Keratinocyte (primary cell): ENCODE measurements at regions not wholly inside any gene's neighbourhood (a gene's known extent, or its start where the extent isn't known, plus 50 kb on each side); places are given as distances from the start of the nearest gene placed in this dataset.

ENCODE experiments used
- EZH2 ChIP-seq: IDR thresholded peaks from one replicate; pipeline ENCODE4 v1.6.1; 2012; ENCODE audit warnings: inconsistent platforms, mild to moderate bottlenecking, low read length, moderate library complexity
- TF ChIP-seq, protein P1 (sequence below), 3 experiments: IDR thresholded peaks in 1 of 3; conservative IDR thresholded peaks in 1 of 3; optimal IDR thresholded peaks in 1 of 3; 2 replicates in 2 of 3; 3 replicates in 1 of 3; pipeline versions ENCODE3 to v1.5.1; 2011; ENCODE audit warnings: low read length in 3 of 3, mild to moderate bottlenecking in 3 of 3, moderate library complexity in 2 of 3, control low read depth in 1 of 3, inconsistent platforms in 1 of 3; ENCODE audit not compliant: insufficient read depth in 2 of 3; ENCODE audit errors: extremely low read depth in 1 of 3

DNA sequence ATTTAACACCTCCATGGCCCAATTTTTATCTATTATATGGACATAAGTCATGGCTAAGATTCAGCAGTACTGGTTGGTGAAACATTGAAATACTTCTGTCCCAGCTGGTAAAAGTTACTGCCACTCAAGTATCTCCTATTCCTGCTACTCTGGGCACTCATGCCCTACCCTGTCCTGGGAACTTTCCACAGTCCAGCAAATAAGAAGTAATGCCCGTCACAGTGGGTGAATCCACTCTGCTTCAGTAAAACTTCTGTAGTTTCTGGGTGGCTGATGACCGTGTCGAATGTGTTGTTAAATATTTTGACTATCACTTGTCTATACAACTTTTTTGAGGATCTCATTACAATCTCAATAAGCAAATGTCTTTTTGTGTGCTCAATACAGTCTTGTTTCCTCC lies 209.3 kb upstream of the IGF1 start:
- TF ChIP-seq, protein P1, sequence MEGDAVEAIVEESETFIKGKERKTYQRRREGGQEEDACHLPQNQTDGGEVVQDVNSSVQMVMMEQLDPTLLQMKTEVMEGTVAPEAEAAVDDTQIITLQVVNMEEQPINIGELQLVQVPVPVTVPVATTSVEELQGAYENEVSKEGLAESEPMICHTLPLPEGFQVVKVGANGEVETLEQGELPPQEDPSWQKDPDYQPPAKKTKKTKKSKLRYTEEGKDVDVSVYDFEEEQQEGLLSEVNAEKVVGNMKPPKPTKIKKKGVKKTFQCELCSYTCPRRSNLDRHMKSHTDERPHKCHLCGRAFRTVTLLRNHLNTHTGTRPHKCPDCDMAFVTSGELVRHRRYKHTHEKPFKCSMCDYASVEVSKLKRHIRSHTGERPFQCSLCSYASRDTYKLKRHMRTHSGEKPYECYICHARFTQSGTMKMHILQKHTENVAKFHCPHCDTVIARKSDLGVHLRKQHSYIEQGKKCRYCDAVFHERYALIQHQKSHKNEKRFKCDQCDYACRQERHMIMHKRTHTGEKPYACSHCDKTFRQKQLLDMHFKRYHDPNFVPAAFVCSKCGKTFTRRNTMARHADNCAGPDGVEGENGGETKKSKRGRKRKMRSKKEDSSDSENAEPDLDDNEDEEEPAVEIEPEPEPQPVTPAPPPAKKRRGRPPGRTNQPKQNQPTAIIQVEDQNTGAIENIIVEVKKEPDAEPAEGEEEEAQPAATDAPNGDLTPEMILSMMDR (optimal IDR thresholded peaks at IDR 0.05 in 1 of 3, IDR thresholded peaks at IDR 0.05 in 1 of 3, conservative IDR thresholded peaks at IDR 0.05 in 1 of 3; ENCODE audit: extremely low read depth in 1 of 3, insufficient read depth in 2 of 3, low read length in 3 of 3), result no peak
- no peak for TF ChIP-seq EZH2
